HCT116 (cell line): ENCODE measurements at regions not wholly inside any gene's neighbourhood (a gene's known extent, or its start where the extent isn't known, plus 50 kb on each side); places are given as distances from the start of the nearest gene placed in this dataset.

Experiments
- ATAC-seq: fragments of 200-7000 bp; cut with Tn5 transposase; 2 replicates; pipeline ENCODE4 v1.9.1; 2020; ENCODE audit warnings: mild to moderate bottlenecking, moderate library complexity
- BruUV-seq: library from RNA; stranded (reverse); fragments of 400-500 nt; replicated peaks from 2 replicates; lab custom pipeline; 2021; lab: Mats Ljungman, UMichigan
- CTCF ChIA-PET: fragments of 300-600 bp; sonication (Branson Sonifier 250); formaldehyde crosslinking; loops from one replicate; lab custom pipeline; 2021; ENCODE audit warnings: antibody characterized with exemption; lab: Charles Lee
- POLR2A ChIA-PET: fragments of 300-600, 350-600 bp; sonication (Branson Sonifier 250); formaldehyde crosslinking; loops from one replicate; lab custom pipeline; 2021; ENCODE audit warnings: antibody characterized with exemption; lab: Charles Lee
- RAD21 ChIA-PET, 2 experiments: fragments of 300-600 bp; sonication (Branson Sonifier 250); formaldehyde crosslinking; loops; one replicate each; lab custom pipeline; 2023; ENCODE audit warnings: low total read pairs in 2 of 2; ENCODE audit not compliant: uncharacterized antibody in 2 of 2, unreplicated experiment in 2 of 2, low non-redundant PET in 1 of 2; lab: Charles Lee
- DNase-seq: peaks from one replicate; pipeline ENCODE4 v3.0.0-alpha.2; 2010; ENCODE audit warnings: low read depth, low spot score
- H2AFZ ChIP-seq: fragments of 200-600 bp; shearing (Covaris generic), sonication (generic); 2 replicates; pipeline ENCODE4 v1.6.1; 2017; ENCODE audit warnings: low read depth, mixed run types, mixed read lengths, antibody characterized with exemption, low read length; ENCODE audit not compliant: poor library complexity, severe bottlenecking
- H3K27ac ChIP-seq: 2 replicates; pipeline ENCODE4 v1.5.1; 2012; ENCODE audit warnings: low read depth, low read length
- H3K27me3 ChIP-seq: fragments of 200-600 bp; sonication (generic); 2 replicates; pipeline ENCODE4 v1.6.1; 2016; ENCODE audit warnings: mixed run types, low read length, mixed read lengths; ENCODE audit not compliant: insufficient read depth
- H3K36me3 ChIP-seq, 2 experiments: fragments of 200-500 bp in 1 of 2; fragments of 200-600 bp in 1 of 2; sonication (Bioruptor generic) in 1 of 2; sonication (generic) in 1 of 2; 2 replicates each; pipeline versions ENCODE4 v1.5.1 to v1.6.1; 2014 to 2016; ENCODE audit warnings: low read length in 2 of 2, inconsistent platforms in 1 of 2, mixed read lengths in 1 of 2, mixed run types in 1 of 2; ENCODE audit not compliant: insufficient read depth in 2 of 2, control insufficient read depth in 1 of 2
- H3K4me1 ChIP-seq, 2 experiments: fragments of 200-600 bp in 1 of 2; sonication (generic) in 1 of 2; 2 replicates each; pipeline versions ENCODE4 v1.5.1 to v1.6.1; 2012 to 2017; ENCODE audit warnings: low read length in 2 of 2, inconsistent platforms in 1 of 2, mild to moderate bottlenecking in 1 of 2, mixed read lengths in 1 of 2, mixed run types in 1 of 2, moderate library complexity in 1 of 2; ENCODE audit not compliant: insufficient read depth in 2 of 2, control insufficient read depth in 1 of 2
- H3K4me2 ChIP-seq: fragments of 200-600 bp; sonication (generic); 2 replicates; pipeline ENCODE4 v1.6.1; 2017; ENCODE audit warnings: mixed run types, low read length, mixed read lengths
- H3K4me3 ChIP-seq, 2 experiments: fragments of 200-600 bp in 1 of 2; sonication (generic) in 1 of 2; replicated peaks in 1 of 2; 2 replicates each; pipeline ENCODE4 v1.5.1; 2011 to 2016; ENCODE audit warnings: low read length in 2 of 2, control low read depth in 1 of 2, low read depth in 1 of 2, mild to moderate bottlenecking in 1 of 2, mixed read lengths in 1 of 2, mixed run types in 1 of 2
- H3K79me2 ChIP-seq: fragments of 200-600 bp; sonication (generic); 2 replicates; pipeline ENCODE4 v1.6.1; 2017; ENCODE audit warnings: mild to moderate bottlenecking, mixed run types, low read length, moderate library complexity, mixed read lengths; ENCODE audit not compliant: insufficient read depth
- H3K9ac ChIP-seq: fragments of 200-600 bp; sonication (generic); 2 replicates; pipeline ENCODE4 v1.6.1; 2016; ENCODE audit warnings: low read length, mixed read lengths
- H3K9me2 ChIP-seq: fragments of 200-600 bp; sonication (generic), shearing (Covaris generic); 2 replicates; pipeline ENCODE4 v1.6.1; 2017; ENCODE audit warnings: mixed run types, mild to moderate bottlenecking, moderate library complexity; ENCODE audit not compliant: insufficient read depth
- H3K9me3 ChIP-seq, 2 experiments: fragments of 200-500 bp in 1 of 2; fragments of 200-600 bp in 1 of 2; sonication (Bioruptor generic) in 1 of 2; sonication (generic) in 1 of 2; 2 replicates each; pipeline ENCODE4 v1.6.1; 2014 to 2017; ENCODE audit warnings: low read length in 2 of 2, mixed read lengths in 2 of 2, inconsistent platforms in 1 of 2, low read depth in 1 of 2, mild to moderate bottlenecking in 1 of 2, mixed run types in 1 of 2, moderate library complexity in 1 of 2; ENCODE audit not compliant: control insufficient read depth in 1 of 2, insufficient read depth in 1 of 2
- H4K20me1 ChIP-seq: fragments of 200-600 bp; sonication (generic), shearing (Covaris generic); 2 replicates; pipeline ENCODE4 v1.6.1; 2017; ENCODE audit warnings: mixed run types, mild to moderate bottlenecking, moderate library complexity; ENCODE audit not compliant: insufficient read depth
- CBX3 ChIP-seq: IDR thresholded peaks from 2 replicates; pipeline ENCODE4 v1.6.1; 2012; ENCODE audit warnings: low read depth
- CTCF ChIP-seq, 3 experiments: fragments of 200-600 bp in 1 of 3; sonication (generic) in 1 of 3; IDR thresholded peaks in 2 of 3; conservative IDR thresholded peaks in 1 of 3; 2 replicates each; pipeline ENCODE4 v1.5.1; 2012 to 2017; ENCODE audit warnings: low read depth in 2 of 3, low read length in 2 of 3, antibody characterized with exemption in 1 of 3, borderline replicate concordance in 1 of 3, control low read depth in 1 of 3, mild to moderate bottlenecking in 1 of 3, mixed read lengths in 1 of 3, mixed run types in 1 of 3, moderate library complexity in 1 of 3; ENCODE audit not compliant: insufficient read depth in 1 of 3
- EGR1 ChIP-seq: IDR thresholded peaks from 2 replicates; pipeline ENCODE4 v1.6.1; 2012; ENCODE audit warnings: low read depth
- EZH2phosphoT487 ChIP-seq: fragments of 200-600 bp; IDR thresholded peaks from 2 replicates; pipeline ENCODE4 v1.6.1; 2018; ENCODE audit warnings: antibody characterized with exemption, borderline replicate concordance
- POLR2A ChIP-seq: IDR thresholded peaks from 2 replicates; pipeline ENCODE4 v1.7.0; 2011; ENCODE audit warnings: borderline replicate concordance; ENCODE audit not compliant: insufficient read depth, insufficient read length; ENCODE audit errors: extremely low read depth
- RAD21 ChIP-seq: IDR thresholded peaks from 2 replicates; pipeline ENCODE4 v1.6.1; 2012; ENCODE audit warnings: low read depth, mild to moderate bottlenecking
- REST ChIP-seq: IDR thresholded peaks from 2 replicates; pipeline ENCODE4 v1.6.1; 2012; ENCODE audit warnings: low read depth
- SIN3A ChIP-seq: IDR thresholded peaks from 2 replicates; pipeline ENCODE4 v1.6.1; 2012; ENCODE audit warnings: low read depth
- SP1 ChIP-seq: IDR thresholded peaks from 2 replicates; pipeline ENCODE4 v1.6.1; 2012; ENCODE audit warnings: low read depth
- ZFX ChIP-seq: fragments of 450-650 bp; IDR thresholded peaks from 2 replicates; pipeline ENCODE4 v1.6.1; 2017
- ZNF274 ChIP-seq: fragments of 200-500 bp; sonication (Bioruptor generic); IDR thresholded peaks from 2 replicates; pipeline ENCODE4 v1.6.1; 2014; ENCODE audit warnings: mild to moderate bottlenecking, low read depth, low read length, inconsistent platforms
- intact Hi-C: fragments of 100-400 bp; cut with micrococcal nuclease; formaldehyde crosslinking; loops from 2 replicates; pipeline ENCODE4 v1.10.0; 2022
- TF ChIP-seq, protein P1 (sequence below): IDR thresholded peaks from 2 replicates; pipeline ENCODE4 v1.6.1; 2011; ENCODE audit warnings: mild to moderate bottlenecking, low read length, moderate library complexity; ENCODE audit not compliant: insufficient replicate concordance; ENCODE audit errors: extremely low read depth

GRCh38 chr10:88152728-88153133 lies 289.3 kb downstream of the PTEN start (continued):
- no peak for TF ChIP-seq ZNF274

DNA sequence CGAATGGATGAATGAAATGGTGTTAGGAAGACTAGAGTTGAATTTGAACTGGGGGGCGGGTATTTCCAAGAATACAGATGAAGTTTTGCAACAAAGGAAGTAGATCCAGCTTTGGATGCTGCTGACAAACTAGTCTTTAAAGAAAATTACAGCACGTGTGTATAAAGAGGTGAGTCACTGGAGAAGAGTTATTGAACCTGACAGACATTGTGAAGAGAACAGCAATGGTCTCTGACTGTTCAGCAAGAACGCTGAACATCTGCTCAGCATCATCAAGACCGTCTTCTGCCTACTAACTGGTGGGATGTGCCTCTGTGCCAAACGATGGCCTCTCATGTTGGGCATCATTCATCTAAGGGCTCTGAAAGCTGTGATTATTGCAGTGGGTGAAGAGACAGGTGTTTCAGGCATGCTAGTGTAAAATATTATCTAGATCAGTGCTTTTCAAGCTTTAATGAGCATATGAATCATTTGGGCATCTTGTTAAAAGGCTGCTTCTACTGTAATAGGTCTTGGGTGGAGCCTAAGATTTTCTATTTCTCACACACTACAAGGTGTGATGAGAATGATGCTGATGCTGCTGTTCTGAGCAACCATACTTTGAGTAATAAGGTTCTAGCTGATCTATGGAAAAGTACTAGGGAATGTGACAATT lies 291.3 kb downstream of the PTEN start:
- Histone ChIP-seq H3K4me1 (peaks cover 0 to 43% of the 10 kb centered on the region in 2 experiments; a peak in 2 of 4 replicates), H3K36me3 (no peaks in the 10 kb centered on the region), H3K27ac (no peak overlapping the region), H3K9me2 (no peaks in the 10 kb centered on the region), H2AFZ (no peak overlapping the region), H3K9me3 (no peaks in the 10 kb centered on the region), H3K4me2 (no peak overlapping the region), H3K27me3 (no peaks in the 10 kb centered on the region), H3K79me2 (no peaks in the 10 kb centered on the region), H4K20me1 (no peaks in the 10 kb centered on the region), H3K4me3 (no peak overlapping the region), H3K9ac (no peak overlapping the region)
- POLR2A ChIA-PET: no interaction called here
- RAD21 ChIA-PET: no interaction called here
- ATAC-seq (no peak), DNase-seq (no peak)
- intact Hi-C loops: no loop called here
- BruUV-seq: no TSS peak
- CTCF ChIA-PET: no interaction called here
- TF ChIP-seq CTCF (IDR thresholded peaks at IDR 0.05 in 2 of 3, conservative IDR thresholded peaks at IDR 0.05 in 1 of 3; ENCODE audit: borderline replicate concordance in 1 of 3, insufficient read depth in 1 of 3, low read depth in 2 of 3, low read length in 2 of 3): no peak
- TF ChIP-seq EGR1: no peak
- no peak for TF ChIP-seq CBX3
- TF ChIP-seq, protein P1, sequence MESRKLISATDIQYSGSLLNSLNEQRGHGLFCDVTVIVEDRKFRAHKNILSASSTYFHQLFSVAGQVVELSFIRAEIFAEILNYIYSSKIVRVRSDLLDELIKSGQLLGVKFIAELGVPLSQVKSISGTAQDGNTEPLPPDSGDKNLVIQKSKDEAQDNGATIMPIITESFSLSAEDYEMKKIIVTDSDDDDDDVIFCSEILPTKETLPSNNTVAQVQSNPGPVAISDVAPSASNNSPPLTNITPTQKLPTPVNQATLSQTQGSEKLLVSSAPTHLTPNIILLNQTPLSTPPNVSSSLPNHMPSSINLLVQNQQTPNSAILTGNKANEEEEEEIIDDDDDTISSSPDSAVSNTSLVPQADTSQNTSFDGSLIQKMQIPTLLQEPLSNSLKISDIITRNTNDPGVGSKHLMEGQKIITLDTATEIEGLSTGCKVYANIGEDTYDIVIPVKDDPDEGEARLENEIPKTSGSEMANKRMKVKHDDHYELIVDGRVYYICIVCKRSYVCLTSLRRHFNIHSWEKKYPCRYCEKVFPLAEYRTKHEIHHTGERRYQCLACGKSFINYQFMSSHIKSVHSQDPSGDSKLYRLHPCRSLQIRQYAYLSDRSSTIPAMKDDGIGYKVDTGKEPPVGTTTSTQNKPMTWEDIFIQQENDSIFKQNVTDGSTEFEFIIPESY: no peak
- TF ChIP-seq SP1: no peak
- no peak for TF ChIP-seq POLR2A
- TF ChIP-seq REST: no peak
- TF ChIP-seq ZFX: no peak
- no peak for TF ChIP-seq EZH2phosphoT487
- TF ChIP-seq SIN3A: no peak
- no peak for TF ChIP-seq RAD21
